ENCODE measurements at regions not wholly inside any gene's neighbourhood (a gene's known extent, or its start where the extent isn't known, plus 50 kb on each side); places are given as distances from the start of the nearest gene placed in this dataset.
"Not testable (repeated sequence)": the region's sequence is repeated elsewhere in the genome, so short reads cannot be mapped to it uniquely, and the experiment has no call there.

- H3K27me3 ChIP-seq (ENCODE audit: control insufficient read depth, insufficient read depth, low read length) = no peaks in the 10 kb centered on the region
- no peaks in the 10 kb centered on the region for H3K9me3 ChIP-seq (ENCODE audit: control insufficient read depth, insufficient read depth, low read length)
- no peak overlapping the region for H3K27ac ChIP-seq (ENCODE audit: low read depth, low read length)
- ChIA-PET CTCF (no interaction called here), POLR2A (no interaction called here)
- H3K4me3 ChIP-seq (ENCODE audit: low read depth, low read length) = no peak overlapping the region
- DNase-seq (ENCODE audit: low read depth, low spot score) = no peak
- TF ChIP-seq CTCF (IDR thresholded peaks at IDR 0.05; ENCODE audit: low read depth, low read length) = no peak
Measured at GRCh38 chr3:147267434-147267833, 138.9 kb downstream of the ZIC4 start.

GRCh38 chr3:147257944-147258343 lies 148.4 kb downstream of the ZIC4 start:
- TF ChIP-seq CTCF (IDR thresholded peaks at IDR 0.05; ENCODE audit: low read depth, low read length) = no peak
- Histone ChIP-seq H3K4me3 (ENCODE audit: low read depth, low read length) (no peak overlapping the region), H3K9me3 (ENCODE audit: control insufficient read depth, insufficient read depth, low read length) (no peaks in the 10 kb centered on the region), H3K27ac (ENCODE audit: low read depth, low read length) (no peak overlapping the region), H3K27me3 (ENCODE audit: control insufficient read depth, insufficient read depth, low read length) (no peaks in the 10 kb centered on the region)
- ChIA-PET CTCF (no interaction called here), POLR2A (no interaction called here)
- DNase-seq (ENCODE audit: low read depth, low spot score) = no peak

DNA sequence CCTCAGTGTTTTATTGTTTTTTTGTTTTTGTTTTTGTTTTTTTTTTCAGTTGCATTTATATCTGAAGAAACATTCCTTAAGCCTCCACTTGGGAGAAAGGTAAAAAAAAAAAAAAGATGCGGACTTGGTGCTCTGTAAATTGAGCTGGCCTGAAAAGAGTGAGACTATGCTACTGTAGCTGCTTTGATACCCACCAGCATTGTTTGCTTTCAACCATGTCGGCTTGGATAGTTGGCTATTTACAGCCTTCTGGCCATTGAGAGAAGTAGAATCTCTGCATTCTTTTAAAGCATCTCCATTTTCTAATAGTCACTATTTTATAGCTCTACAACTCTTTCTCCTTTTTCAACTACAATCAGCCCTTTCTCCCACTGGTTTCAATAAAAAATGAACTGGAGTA lies 149.6 kb downstream of the ZIC4 start:
- DNase-seq (ENCODE audit: low read depth, low spot score) = no peak
- ChIA-PET CTCF (no interaction called here), POLR2A (no interaction called here)
- Histone ChIP-seq H3K27me3 (ENCODE audit: control insufficient read depth, insufficient read depth, low read length) (no peaks in the 10 kb centered on the region), H3K27ac (ENCODE audit: low read depth, low read length) (no peak overlapping the region), H3K4me3 (ENCODE audit: low read depth, low read length) (no peak overlapping the region), H3K9me3 (ENCODE audit: control insufficient read depth, insufficient read depth, low read length) (no peaks in the 10 kb centered on the region)
- TF ChIP-seq CTCF (IDR thresholded peaks at IDR 0.05; ENCODE audit: low read depth, low read length) = no peak

- no peak overlapping the region for H3K27ac ChIP-seq (ENCODE audit: low read depth, low read length)
- DNase-seq (ENCODE audit: low read depth, low spot score) = no peak
- CTCF ChIA-PET = no interaction called here
Measured at GRCh38 chr3:147246906-147247305, 159.4 kb downstream of the ZIC4 start.

DNA sequence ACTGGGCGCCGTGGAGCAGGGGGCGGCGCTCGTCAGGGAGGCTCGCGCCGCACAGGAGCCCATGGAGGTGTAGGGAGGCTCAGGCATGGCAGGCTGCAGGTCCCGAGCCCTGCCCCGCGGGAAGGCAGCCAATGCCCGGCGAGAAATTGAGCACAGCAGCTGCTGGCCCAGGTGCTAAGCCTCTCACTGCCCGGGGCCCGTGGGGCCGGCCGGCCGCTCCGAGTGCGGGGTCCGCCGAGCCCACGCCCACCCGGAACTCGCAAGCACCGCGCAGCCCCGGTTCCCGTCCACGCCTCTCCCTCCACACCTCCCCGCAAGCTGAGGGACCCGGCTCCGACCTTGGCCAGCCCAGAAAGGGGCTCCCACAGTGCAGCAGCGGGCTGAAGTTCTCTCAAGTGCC lies 160.7 kb downstream of the ZIC4 start:
- H3K27me3 ChIP-seq (ENCODE audit: control insufficient read depth, insufficient read depth, low read length); CTCF ChIA-PET; H3K27ac ChIP-seq (ENCODE audit: low read depth, low read length); POLR2A ChIA-PET; H3K4me3 ChIP-seq (ENCODE audit: low read depth, low read length); H3K9me3 ChIP-seq (ENCODE audit: control insufficient read depth, insufficient read depth, low read length); DNase-seq (ENCODE audit: low read depth, low spot score): not testable (repeated sequence)

More at GRCh38 chr3:147246906-147247305, 159.4 kb downstream of the ZIC4 start:
- POLR2A ChIA-PET = no interaction called here
- Histone ChIP-seq H3K9me3 (ENCODE audit: control insufficient read depth, insufficient read depth, low read length) (peaks cover 4% of the 10 kb centered on the region; the same call in 1 of the 2 replicates), H3K4me3 (ENCODE audit: low read depth, low read length) (no peak overlapping the region), H3K27me3 (ENCODE audit: control insufficient read depth, insufficient read depth, low read length) (no peaks in the 10 kb centered on the region)
- no peak for TF ChIP-seq CTCF (IDR thresholded peaks at IDR 0.05; ENCODE audit: low read depth, low read length)

DNA sequence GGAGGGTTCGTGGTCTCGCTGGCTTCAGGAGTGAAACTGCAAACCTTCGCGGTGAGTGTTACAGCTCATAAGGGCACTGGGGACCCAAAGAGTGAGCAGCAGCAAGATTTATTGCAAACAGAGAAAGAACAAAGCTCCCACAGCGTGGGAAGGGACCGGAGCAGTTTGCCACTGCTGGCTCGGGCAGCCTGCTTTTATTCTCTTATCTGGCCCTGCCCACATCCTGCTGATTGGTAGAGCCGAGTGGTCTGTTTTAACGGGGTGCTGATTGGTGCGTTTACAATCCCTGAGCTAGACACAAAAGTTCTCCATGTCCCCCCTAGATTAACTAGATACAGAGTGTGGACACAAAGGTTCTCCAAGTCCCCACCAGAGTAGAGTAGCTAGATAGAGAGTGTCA lies 161.3 kb downstream of the ZIC4 start:
- H3K9me3 ChIP-seq (ENCODE audit: control insufficient read depth, insufficient read depth, low read length); POLR2A ChIA-PET; CTCF ChIA-PET; H3K4me3 ChIP-seq (ENCODE audit: low read depth, low read length); H3K27ac ChIP-seq (ENCODE audit: low read depth, low read length); DNase-seq (ENCODE audit: low read depth, low spot score); H3K27me3 ChIP-seq (ENCODE audit: control insufficient read depth, insufficient read depth, low read length): not testable (repeated sequence)
